GM23338 (cell line): ENCODE measurements at regions not wholly inside any gene's neighbourhood (a gene's known extent, or its start where the extent isn't known, plus 50 kb on each side); places are given as distances from the start of the nearest gene placed in this dataset.
A peak's percentile ranks its signal among the peaks of the same experiment; 100 is the strongest.

Experiments
- ATAC-seq: fragments of 200-7000 bp; cut with Tn5 transposase; 3 replicates; pipeline ENCODE4 v1.9.1; 2020
- DNase-seq: peaks from one replicate; pipeline ENCODE4 v3.0.0-alpha.2; 2015; ENCODE audit warnings: low spot score
- H2AFZ ChIP-seq: fragments of 200-600 bp; sonication (generic); 2 replicates; pipeline ENCODE4 v1.8.0; 2016; ENCODE audit warnings: antibody characterized with exemption, mild to moderate bottlenecking, moderate library complexity
- H3F3A ChIP-seq: fragments of 200-600 bp; sonication (generic); replicated peaks from 2 replicates; pipeline ENCODE4 v1.8.0; 2017; ENCODE audit warnings: antibody characterized with exemption, mixed run types, low read depth
- H3K27ac ChIP-seq: fragments of 200-600 bp; sonication (generic); 2 replicates; pipeline ENCODE4 v1.6.1; 2016; ENCODE audit warnings: low read depth
- H3K27me3 ChIP-seq: fragments of 200-600 bp; sonication (generic); 2 replicates; pipeline ENCODE4 v1.8.0; 2016; ENCODE audit warnings: mild to moderate bottlenecking, mixed run types, moderate library complexity; ENCODE audit not compliant: insufficient read depth
- H3K36me3 ChIP-seq: fragments of 200-600 bp; sonication (generic); 2 replicates; pipeline ENCODE4 v1.8.0; 2016; ENCODE audit warnings: mild to moderate bottlenecking; ENCODE audit not compliant: insufficient read depth
- H3K4me1 ChIP-seq: fragments of 200-600 bp; sonication (generic); 2 replicates; pipeline ENCODE4 v1.8.0; 2016; ENCODE audit warnings: mild to moderate bottlenecking, moderate library complexity; ENCODE audit not compliant: insufficient read depth
- H3K4me2 ChIP-seq: fragments of 200-600 bp; sonication (generic); 2 replicates; pipeline ENCODE4 v1.7.1; 2017; ENCODE audit warnings: mixed run types
- H3K4me3 ChIP-seq: fragments of 200-600 bp; sonication (generic); 2 replicates; pipeline ENCODE4 v1.6.1; 2016; ENCODE audit warnings: mixed run types
- H3K79me2 ChIP-seq: fragments of 200-600 bp; sonication (generic); replicated peaks from 2 replicates; pipeline ENCODE4 v1.8.0; 2017; ENCODE audit warnings: mild to moderate bottlenecking; ENCODE audit not compliant: insufficient read depth
- H3K9me2 ChIP-seq: fragments of 200-600 bp; sonication (generic); 2 replicates; pipeline ENCODE4 v1.8.0; 2017; ENCODE audit not compliant: insufficient read depth
- H4K20me1 ChIP-seq: fragments of 200-600 bp; sonication (generic); replicated peaks from 2 replicates; pipeline ENCODE4 v1.8.0; 2017; ENCODE audit warnings: mild to moderate bottlenecking; ENCODE audit not compliant: insufficient read depth
- H3K27ac Mint-ChIP-seq: 2 replicates; pipeline ENCODE4 v1.8.0; 2020; ENCODE audit warnings: inconsistent platforms, mild to moderate bottlenecking, moderate library complexity, mixed read lengths
- H3K27me3 Mint-ChIP-seq: 3 replicates; pipeline ENCODE4 v1.8.0; 2022; ENCODE audit warnings: low read depth, mild to moderate bottlenecking, moderate library complexity, mixed read lengths, inconsistent platforms; ENCODE audit not compliant: insufficient read depth, poor library complexity
- H3K36me3 Mint-ChIP-seq: 3 replicates; pipeline ENCODE4 v1.8.0; 2021; ENCODE audit warnings: low read depth, mild to moderate bottlenecking, inconsistent platforms, moderate library complexity, mixed read lengths
- H3K4me1 Mint-ChIP-seq: 3 replicates; pipeline ENCODE4 v1.8.0; 2020; ENCODE audit warnings: mild to moderate bottlenecking, inconsistent platforms, mixed read lengths
- H3K4me3 Mint-ChIP-seq: 3 replicates; pipeline ENCODE4 v1.8.0; 2021; ENCODE audit warnings: moderate library complexity, mild to moderate bottlenecking, inconsistent platforms, mixed read lengths
- H3K9me3 Mint-ChIP-seq: 3 replicates; pipeline ENCODE4 v1.8.0; 2020; ENCODE audit warnings: moderate library complexity, mild to moderate bottlenecking, inconsistent platforms, mixed read lengths
- CREB1 ChIP-seq: fragments of 250-450 bp; sonication (Bioruptor Pico); IDR thresholded peaks from 2 replicates; pipeline ENCODE4 v1.5.0; 2020; ENCODE audit warnings: low read depth, mild to moderate bottlenecking, moderate library complexity
- EZH2 ChIP-seq: fragments of 200-600 bp; sonication (generic); IDR thresholded peaks from one replicate; pipeline ENCODE4 v1.8.0; 2017; ENCODE audit warnings: antibody characterized with exemption, mild to moderate bottlenecking, low read depth; ENCODE audit not compliant: unreplicated experiment
- EZH2phosphoT487 ChIP-seq: fragments of 200-600 bp; sonication (generic); IDR thresholded peaks from one replicate; pipeline ENCODE4 v1.8.1; 2018; ENCODE audit warnings: antibody characterized with exemption; ENCODE audit not compliant: unreplicated experiment
- JUNB ChIP-seq: IDR thresholded peaks from one replicate; pipeline ENCODE4 v1.6.1; 2016; ENCODE audit warnings: antibody characterized with exemption; ENCODE audit not compliant: unreplicated experiment
- NANOG ChIP-seq: IDR thresholded peaks from 2 replicates; pipeline ENCODE4 v1.6.1; 2016; ENCODE audit warnings: antibody characterized with exemption, borderline replicate concordance
- POLR2AphosphoS5 ChIP-seq: IDR thresholded peaks from 2 replicates; pipeline ENCODE4 v1.6.1; 2016; ENCODE audit warnings: antibody characterized with exemption, low read depth
- REST ChIP-seq: IDR thresholded peaks from one replicate; pipeline ENCODE4 v1.6.1; 2018; ENCODE audit warnings: antibody characterized with exemption; ENCODE audit not compliant: unreplicated experiment
- STAT1 ChIP-seq: IDR thresholded peaks from one replicate; pipeline ENCODE4 v1.6.1; 2016; ENCODE audit warnings: antibody characterized with exemption; ENCODE audit not compliant: unreplicated experiment
- ZNF114 ChIP-seq: fragments of 250-450 bp; sonication (Bioruptor Pico); IDR thresholded peaks from 2 replicates; pipeline ENCODE4 v1.5.0; 2020; ENCODE audit warnings: mild to moderate bottlenecking, moderate library complexity
- ZNF331 ChIP-seq: fragments of 250-450 bp; sonication (Bioruptor Pico); IDR thresholded peaks from 2 replicates; pipeline ENCODE4 v1.5.0; 2020; ENCODE audit warnings: low read depth, mild to moderate bottlenecking, moderate library complexity
- TF ChIP-seq, protein P1 (sequence below), 2 experiments: fragments of 200-600 bp in 1 of 2; sonication (generic) in 1 of 2; conservative IDR thresholded peaks; 2 replicates each; pipeline versions ENCODE4 v1.5.1 to v1.6.1; 2016 to 2017; ENCODE audit warnings: antibody characterized with exemption in 2 of 2, low read depth in 2 of 2, mild to moderate bottlenecking in 2 of 2, moderate library complexity in 1 of 2
- TF ChIP-seq, protein P2 (sequence below): IDR thresholded peaks from 2 replicates; pipeline ENCODE4 v1.6.1; 2016; ENCODE audit warnings: antibody characterized with exemption
- TF ChIP-seq, protein P3 (sequence below): fragments of 250-450 bp; sonication (Bioruptor Pico); IDR thresholded peaks from 2 replicates; pipeline ENCODE4 v1.5.0; 2020; ENCODE audit warnings: mild to moderate bottlenecking, moderate library complexity

DNA sequence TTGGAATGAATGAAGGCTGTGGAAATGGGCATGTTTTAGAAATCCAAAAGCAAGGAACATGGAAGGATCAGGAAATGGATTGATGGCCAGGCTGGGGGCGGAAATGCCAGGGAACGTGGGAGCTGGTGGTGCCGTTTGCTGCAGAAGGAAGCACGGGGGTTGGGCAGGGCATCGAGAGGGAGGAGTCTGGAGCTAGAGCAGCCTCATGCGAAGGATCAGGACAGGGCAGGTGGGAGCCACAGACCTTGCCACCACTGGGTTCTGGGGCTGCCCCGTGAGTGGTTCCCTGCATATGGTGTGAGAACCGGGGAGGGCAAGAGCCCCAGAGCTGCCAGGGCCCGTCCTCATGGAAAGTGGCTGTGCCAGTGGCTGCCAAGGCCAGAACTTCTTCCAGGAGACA is 193.8 kb upstream of the ZNF32 start:
- Histone ChIP-seq H4K20me1 (no peaks in the 10 kb centered on the region), H3K4me1 (no peaks in the 10 kb centered on the region), H2AFZ (0 out of 2 replicates have a peak overlapping the region, but pooled peaks have one; percentile 32), H3K27me3 (no peaks in the 10 kb centered on the region), H3K4me3 (no peak overlapping the region), H3K36me3 (no peaks in the 10 kb centered on the region), H3F3A (no peaks in the 10 kb centered on the region), H3K9me2 (no peaks in the 10 kb centered on the region), H3K4me2 (no peak overlapping the region), H3K79me2 (no peaks in the 10 kb centered on the region), H3K27ac (no peak overlapping the region)
- DNase-seq (no peak), ATAC-seq (peak; percentile 43; the same call in 2 of the 3 replicates)
- Mint-ChIP-seq H3K36me3 (no peaks in the 10 kb centered on the region), H3K27ac (no peak overlapping the region), H3K4me1 (peaks cover 14% of the 10 kb centered on the region), H3K27me3 (peaks cover 6% of the 10 kb centered on the region), H3K9me3 (peaks cover 4% of the 10 kb centered on the region; the same call in 2 of the 3 replicates), H3K4me3 (no peak overlapping the region)
- TF ChIP-seq NANOG (no peak), CREB1 (CRISPR knock-in tag) (no peak), POLR2AphosphoS5 (no peak), ZNF331 (CRISPR knock-in tag) (no peak), ZNF114 (CRISPR knock-in tag) (no peak), EZH2phosphoT487 (no peak), JUNB (no peak), REST (no peak), EZH2 (no peak), STAT1 (no peak)
- TF ChIP-seq, protein P1, sequence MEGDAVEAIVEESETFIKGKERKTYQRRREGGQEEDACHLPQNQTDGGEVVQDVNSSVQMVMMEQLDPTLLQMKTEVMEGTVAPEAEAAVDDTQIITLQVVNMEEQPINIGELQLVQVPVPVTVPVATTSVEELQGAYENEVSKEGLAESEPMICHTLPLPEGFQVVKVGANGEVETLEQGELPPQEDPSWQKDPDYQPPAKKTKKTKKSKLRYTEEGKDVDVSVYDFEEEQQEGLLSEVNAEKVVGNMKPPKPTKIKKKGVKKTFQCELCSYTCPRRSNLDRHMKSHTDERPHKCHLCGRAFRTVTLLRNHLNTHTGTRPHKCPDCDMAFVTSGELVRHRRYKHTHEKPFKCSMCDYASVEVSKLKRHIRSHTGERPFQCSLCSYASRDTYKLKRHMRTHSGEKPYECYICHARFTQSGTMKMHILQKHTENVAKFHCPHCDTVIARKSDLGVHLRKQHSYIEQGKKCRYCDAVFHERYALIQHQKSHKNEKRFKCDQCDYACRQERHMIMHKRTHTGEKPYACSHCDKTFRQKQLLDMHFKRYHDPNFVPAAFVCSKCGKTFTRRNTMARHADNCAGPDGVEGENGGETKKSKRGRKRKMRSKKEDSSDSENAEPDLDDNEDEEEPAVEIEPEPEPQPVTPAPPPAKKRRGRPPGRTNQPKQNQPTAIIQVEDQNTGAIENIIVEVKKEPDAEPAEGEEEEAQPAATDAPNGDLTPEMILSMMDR (conservative IDR thresholded peaks at IDR 0.05; ENCODE audit: low read depth in 2 of 2): no peak
- TF ChIP-seq, protein P2, sequence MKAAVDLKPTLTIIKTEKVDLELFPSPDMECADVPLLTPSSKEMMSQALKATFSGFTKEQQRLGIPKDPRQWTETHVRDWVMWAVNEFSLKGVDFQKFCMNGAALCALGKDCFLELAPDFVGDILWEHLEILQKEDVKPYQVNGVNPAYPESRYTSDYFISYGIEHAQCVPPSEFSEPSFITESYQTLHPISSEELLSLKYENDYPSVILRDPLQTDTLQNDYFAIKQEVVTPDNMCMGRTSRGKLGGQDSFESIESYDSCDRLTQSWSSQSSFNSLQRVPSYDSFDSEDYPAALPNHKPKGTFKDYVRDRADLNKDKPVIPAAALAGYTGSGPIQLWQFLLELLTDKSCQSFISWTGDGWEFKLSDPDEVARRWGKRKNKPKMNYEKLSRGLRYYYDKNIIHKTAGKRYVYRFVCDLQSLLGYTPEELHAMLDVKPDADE: no peak
- TF ChIP-seq, protein P3, sequence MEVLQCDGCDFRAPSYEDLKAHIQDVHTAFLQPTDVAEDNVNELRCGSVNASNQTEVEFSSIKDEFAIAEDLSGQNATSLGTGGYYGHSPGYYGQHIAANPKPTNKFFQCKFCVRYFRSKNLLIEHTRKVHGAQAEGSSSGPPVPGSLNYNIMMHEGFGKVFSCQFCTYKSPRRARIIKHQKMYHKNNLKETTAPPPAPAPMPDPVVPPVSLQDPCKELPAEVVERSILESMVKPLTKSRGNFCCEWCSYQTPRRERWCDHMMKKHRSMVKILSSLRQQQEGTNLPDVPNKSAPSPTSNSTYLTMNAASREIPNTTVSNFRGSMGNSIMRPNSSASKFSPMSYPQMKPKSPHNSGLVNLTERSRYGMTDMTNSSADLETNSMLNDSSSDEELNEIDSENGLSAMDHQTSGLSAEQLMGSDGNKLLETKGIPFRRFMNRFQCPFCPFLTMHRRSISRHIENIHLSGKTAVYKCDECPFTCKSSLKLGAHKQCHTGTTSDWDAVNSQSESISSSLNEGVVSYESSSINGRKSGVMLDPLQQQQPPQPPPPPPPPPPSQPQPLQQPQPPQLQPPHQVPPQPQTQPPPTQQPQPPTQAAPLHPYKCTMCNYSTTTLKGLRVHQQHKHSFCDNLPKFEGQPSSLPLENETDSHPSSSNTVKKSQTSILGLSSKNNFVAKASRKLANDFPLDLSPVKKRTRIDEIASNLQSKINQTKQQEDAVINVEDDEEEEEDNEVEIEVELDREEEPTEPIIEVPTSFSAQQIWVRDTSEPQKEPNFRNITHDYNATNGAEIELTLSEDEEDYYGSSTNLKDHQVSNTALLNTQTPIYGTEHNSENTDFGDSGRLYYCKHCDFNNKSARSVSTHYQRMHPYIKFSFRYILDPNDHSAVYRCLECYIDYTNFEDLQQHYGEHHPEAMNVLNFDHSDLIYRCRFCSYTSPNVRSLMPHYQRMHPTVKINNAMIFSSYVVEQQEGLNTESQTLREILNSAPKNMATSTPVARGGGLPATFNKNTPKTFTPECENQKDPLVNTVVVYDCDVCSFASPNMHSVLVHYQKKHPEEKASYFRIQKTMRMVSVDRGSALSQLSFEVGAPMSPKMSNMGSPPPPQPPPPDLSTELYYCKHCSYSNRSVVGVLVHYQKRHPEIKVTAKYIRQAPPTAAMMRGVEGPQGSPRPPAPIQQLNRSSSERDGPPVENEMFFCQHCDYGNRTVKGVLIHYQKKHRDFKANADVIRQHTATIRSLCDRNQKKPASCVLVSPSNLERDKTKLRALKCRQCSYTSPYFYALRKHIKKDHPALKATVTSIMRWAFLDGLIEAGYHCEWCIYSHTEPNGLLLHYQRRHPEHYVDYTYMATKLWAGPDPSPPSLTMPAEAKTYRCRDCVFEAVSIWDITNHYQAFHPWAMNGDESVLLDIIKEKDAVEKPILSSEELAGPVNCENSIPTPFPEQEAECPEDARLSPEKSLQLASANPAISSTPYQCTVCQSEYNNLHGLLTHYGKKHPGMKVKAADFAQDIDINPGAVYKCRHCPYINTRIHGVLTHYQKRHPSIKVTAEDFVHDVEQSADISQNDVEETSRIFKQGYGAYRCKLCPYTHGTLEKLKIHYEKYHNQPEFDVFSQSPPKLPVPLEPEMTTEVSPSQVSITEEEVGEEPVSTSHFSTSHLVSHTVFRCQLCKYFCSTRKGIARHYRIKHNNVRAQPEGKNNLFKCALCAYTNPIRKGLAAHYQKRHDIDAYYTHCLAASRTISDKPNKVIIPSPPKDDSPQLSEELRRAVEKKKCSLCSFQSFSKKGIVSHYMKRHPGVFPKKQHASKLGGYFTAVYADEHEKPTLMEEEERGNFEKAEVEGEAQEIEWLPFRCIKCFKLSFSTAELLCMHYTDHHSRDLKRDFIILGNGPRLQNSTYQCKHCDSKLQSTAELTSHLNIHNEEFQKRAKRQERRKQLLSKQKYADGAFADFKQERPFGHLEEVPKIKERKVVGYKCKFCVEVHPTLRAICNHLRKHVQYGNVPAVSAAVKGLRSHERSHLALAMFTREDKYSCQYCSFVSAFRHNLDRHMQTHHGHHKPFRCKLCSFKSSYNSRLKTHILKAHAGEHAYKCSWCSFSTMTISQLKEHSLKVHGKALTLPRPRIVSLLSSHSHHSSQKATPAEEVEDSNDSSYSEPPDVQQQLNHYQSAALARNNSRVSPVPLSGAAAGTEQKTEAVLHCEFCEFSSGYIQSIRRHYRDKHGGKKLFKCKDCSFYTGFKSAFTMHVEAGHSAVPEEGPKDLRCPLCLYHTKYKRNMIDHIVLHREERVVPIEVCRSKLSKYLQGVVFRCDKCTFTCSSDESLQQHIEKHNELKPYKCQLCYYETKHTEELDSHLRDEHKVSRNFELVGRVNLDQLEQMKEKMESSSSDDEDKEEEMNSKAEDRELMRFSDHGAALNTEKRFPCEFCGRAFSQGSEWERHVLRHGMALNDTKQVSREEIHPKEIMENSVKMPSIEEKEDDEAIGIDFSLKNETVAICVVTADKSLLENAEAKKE: no peak
